Uterus (tissue), 3 donors: ENCODE measurements at regions not wholly inside any gene's neighbourhood (a gene's known extent, or its start where the extent isn't known, plus 50 kb on each side); places are given as distances from the start of the nearest gene placed in this dataset.

ENCODE experiments used
- DNase-seq, 2 donors: peaks; one replicate each; pipeline ENCODE4 v3.0.0-alpha.2; 2019 to 2020
- H3K27ac ChIP-seq, 2 donors: fragments of 200-600 bp; sonication (generic); 1 replicate in 1 of 2; 2 replicates in 1 of 2; pipeline ENCODE4 v1.5.1; 2016 to 2018
- H3K27me3 ChIP-seq, 2 donors: fragments of 200-600 bp; sonication (generic); one replicate each; pipeline ENCODE4 v1.5.1; 2018 to 2019; ENCODE audit warnings: control low read depth in 1 of 2
- H3K36me3 ChIP-seq, 2 donors: fragments of 200-600 bp; sonication (generic); one replicate each; pipeline ENCODE4 v1.5.1; 2019; ENCODE audit warnings: control low read depth in 1 of 2
- H3K4me1 ChIP-seq, 2 donors: fragments of 200-600 bp; sonication (generic); one replicate each; pipeline ENCODE4 v1.5.1; 2018 to 2019; ENCODE audit warnings: control low read depth in 1 of 2
- H3K4me3 ChIP-seq, 2 donors: fragments of 200-600 bp; sonication (generic); 1 replicate in 1 of 2; 2 replicates in 1 of 2; pipeline ENCODE4 v1.5.1; 2018 to 2019; ENCODE audit warnings: mild to moderate bottlenecking in 1 of 2
- H3K9me3 ChIP-seq, 2 donors: fragments of 200-600 bp; sonication (generic); one replicate each; pipeline ENCODE4 v1.5.1; 2019; ENCODE audit warnings: control low read depth in 1 of 2
- POLR2A ChIP-seq, 2 donors: fragments of 450-650 bp; IDR thresholded peaks; one replicate each; pipeline ENCODE4 v1.6.1; 2016; ENCODE audit warnings: antibody characterized with exemption in 2 of 2, mild to moderate bottlenecking in 1 of 2, moderate library complexity in 1 of 2
- intact Hi-C: fragments of 100-400 bp; cut with DNase I; formaldehyde crosslinking; loops from one replicate; pipeline ENCODE4 v1.15.1; 2023; ENCODE audit warnings: low total_unique reads
- TF ChIP-seq, protein P1 (sequence below), 4 experiments: fragments of 200-600 bp in 2 of 4; fragments of 450-650 bp in 2 of 4; sonication (generic) in 2 of 4; IDR thresholded peaks; one replicate each; pipeline ENCODE4 v1.5.1; 2016 to 2019; ENCODE audit warnings: antibody characterized with exemption in 4 of 4, mild to moderate bottlenecking in 2 of 4, moderate library complexity in 1 of 4
- donor health status: DM: yes; HTN: yes; CAD: no.

DNA sequence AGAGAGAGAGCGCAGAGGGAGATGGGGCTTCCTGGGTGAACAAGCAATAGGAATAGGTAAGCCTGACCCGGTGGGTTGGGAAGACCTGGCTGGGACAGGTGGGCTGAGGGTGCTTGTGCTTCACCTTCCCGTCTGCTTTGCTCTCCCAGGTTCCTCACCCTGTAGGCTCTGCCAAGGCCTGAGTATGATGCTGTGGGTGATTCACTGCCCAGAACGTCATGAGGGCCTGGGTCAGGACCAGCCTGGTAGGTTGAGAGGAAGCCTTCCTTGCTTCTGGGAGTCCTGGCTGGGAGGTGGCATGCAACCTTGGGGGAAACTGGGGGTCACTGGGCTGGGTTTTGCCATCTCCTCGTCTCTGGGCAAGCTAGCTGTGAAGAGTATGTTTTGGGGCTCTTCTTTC, 220.2 kb upstream of the APCDD1 start:
- no peaks in the 10 kb centered on the region for H3K9me3 ChIP-seq
- peak in 1 of 2 donors; percentile 39 for DNase-seq
- H3K4me1 ChIP-seq: peaks cover 0 to 2% of the 10 kb centered on the region in 2 donors
- intact Hi-C loops: no loop called here
- H3K36me3 ChIP-seq: no peaks in the 10 kb centered on the region
- no peak overlapping the region for H3K4me3 ChIP-seq
- H3K27me3 ChIP-seq: no peaks in the 10 kb centered on the region
- TF ChIP-seq POLR2A (IDR thresholded peaks at IDR 0.05): no peak
- TF ChIP-seq, protein P1, sequence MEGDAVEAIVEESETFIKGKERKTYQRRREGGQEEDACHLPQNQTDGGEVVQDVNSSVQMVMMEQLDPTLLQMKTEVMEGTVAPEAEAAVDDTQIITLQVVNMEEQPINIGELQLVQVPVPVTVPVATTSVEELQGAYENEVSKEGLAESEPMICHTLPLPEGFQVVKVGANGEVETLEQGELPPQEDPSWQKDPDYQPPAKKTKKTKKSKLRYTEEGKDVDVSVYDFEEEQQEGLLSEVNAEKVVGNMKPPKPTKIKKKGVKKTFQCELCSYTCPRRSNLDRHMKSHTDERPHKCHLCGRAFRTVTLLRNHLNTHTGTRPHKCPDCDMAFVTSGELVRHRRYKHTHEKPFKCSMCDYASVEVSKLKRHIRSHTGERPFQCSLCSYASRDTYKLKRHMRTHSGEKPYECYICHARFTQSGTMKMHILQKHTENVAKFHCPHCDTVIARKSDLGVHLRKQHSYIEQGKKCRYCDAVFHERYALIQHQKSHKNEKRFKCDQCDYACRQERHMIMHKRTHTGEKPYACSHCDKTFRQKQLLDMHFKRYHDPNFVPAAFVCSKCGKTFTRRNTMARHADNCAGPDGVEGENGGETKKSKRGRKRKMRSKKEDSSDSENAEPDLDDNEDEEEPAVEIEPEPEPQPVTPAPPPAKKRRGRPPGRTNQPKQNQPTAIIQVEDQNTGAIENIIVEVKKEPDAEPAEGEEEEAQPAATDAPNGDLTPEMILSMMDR (IDR thresholded peaks at IDR 0.05): no peak
- peak overlapping the region; percentile 68 to 69 for H3K27ac ChIP-seq

DNA sequence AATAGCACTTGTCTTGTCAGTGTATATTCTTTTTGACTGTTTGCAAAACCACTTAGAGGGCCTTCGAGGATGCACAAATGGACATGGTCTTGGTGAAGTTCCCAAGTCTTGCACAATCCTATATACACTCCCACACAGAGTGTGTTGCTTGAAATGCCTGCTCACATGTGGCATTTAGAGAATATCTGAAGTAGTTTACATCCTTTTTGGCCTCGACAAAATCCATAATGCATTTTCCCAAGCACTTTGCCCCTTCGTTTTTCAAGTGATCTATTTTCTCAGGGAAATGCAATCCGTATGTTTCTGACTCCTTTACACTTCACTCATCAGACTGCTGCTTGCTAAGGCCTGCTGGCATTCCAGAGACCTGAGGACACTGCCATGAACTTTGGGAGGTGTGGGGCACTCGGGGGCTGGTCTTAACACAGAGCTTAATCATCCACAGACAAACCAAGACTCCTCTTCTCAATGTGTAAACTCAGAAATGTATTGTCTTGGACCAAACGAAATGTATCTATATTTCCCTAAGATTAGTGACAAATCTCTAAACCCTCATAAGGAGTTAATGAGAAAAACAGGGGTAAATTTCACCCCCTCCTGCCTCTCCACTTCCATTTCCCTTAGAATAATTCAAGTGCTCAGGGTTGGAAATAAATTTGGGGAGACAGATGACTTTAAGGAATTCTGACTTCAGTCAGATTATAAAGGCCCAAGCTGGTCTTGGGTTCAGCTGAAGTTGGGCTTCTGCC, 219.3 kb upstream of the APCDD1 start:
- H3K9me3 ChIP-seq: no peaks in the 10 kb centered on the region
- peak overlapping the region; percentile 68 to 69 for H3K27ac ChIP-seq
- no peaks in the 10 kb centered on the region for H3K27me3 ChIP-seq
- TF ChIP-seq POLR2A (IDR thresholded peaks at IDR 0.05): no peak
- TF ChIP-seq, protein P1 (IDR thresholded peaks at IDR 0.05): no peak
- H3K4me1 ChIP-seq: peaks cover 0 to 9% of the 10 kb centered on the region in 2 donors
- H3K4me3 ChIP-seq: no peak overlapping the region
- intact Hi-C loops: no loop called here
- DNase-seq: peak; percentile 50 to 69
- no peaks in the 10 kb centered on the region for H3K36me3 ChIP-seq

DNA sequence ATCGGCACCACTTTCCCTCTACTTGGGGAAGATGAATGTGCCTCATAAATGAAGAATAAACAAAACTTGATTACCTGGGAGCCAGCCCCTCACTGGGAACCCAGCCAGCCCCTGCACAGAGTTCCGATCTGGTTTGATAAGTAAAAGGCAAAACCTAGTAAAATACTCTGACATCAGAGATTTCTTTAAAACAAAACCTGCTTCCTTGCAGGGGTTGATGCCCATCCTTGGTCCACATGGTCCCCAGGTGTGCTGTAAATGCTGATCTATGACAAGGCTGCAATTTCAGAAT, 218.8 kb upstream of the APCDD1 start:
- Histone ChIP-seq H3K36me3 (no peaks in the 10 kb centered on the region), H3K4me1 (peaks cover 0 to 9% of the 10 kb centered on the region in 2 donors), H3K27me3 (no peaks in the 10 kb centered on the region), H3K9me3 (no peaks in the 10 kb centered on the region), H3K27ac (peak overlapping the region; percentile 68 to 69), H3K4me3 (no peak overlapping the region)
- intact Hi-C loops: no loop called here
- DNase-seq: peak in 1 of 2 donors; percentile 41
- TF ChIP-seq, protein P1 (IDR thresholded peaks at IDR 0.05): no peak
- no peak for TF ChIP-seq POLR2A (IDR thresholded peaks at IDR 0.05)

DNA sequence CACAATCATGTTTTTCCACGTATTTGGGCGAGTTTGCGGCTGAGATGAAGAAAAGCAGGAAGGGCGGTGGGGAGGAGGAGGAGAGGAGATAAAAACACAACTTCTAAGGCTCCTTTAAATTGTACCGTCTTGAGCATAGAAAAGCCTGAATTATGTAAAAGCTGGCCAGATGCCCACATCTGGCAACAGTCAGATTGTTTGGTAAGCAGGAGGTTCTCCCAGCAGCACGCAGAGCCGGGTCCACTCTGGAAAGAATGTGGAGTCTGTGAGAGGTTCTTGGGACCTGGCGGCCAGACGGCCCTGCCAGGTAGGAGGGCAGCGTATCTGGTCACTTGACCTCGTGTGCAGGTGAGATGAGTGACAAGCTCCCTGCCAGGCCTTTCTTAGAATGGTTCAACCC, 215.3 kb upstream of the APCDD1 start:
- H3K27me3 ChIP-seq: no peaks in the 10 kb centered on the region
- intact Hi-C loops: no loop called here
- H3K4me3 ChIP-seq: no peak overlapping the region
- H3K27ac ChIP-seq: no peak overlapping the region
- no peaks in the 10 kb centered on the region for H3K36me3 ChIP-seq
- no peak for TF ChIP-seq POLR2A (IDR thresholded peaks at IDR 0.05)
- TF ChIP-seq, protein P1 (IDR thresholded peaks at IDR 0.05): no peak
- DNase-seq: peak; percentile 65 to 72
- no peaks in the 10 kb centered on the region for H3K9me3 ChIP-seq
- peaks cover 0 to 9% of the 10 kb centered on the region in 2 donors for H3K4me1 ChIP-seq

DNA sequence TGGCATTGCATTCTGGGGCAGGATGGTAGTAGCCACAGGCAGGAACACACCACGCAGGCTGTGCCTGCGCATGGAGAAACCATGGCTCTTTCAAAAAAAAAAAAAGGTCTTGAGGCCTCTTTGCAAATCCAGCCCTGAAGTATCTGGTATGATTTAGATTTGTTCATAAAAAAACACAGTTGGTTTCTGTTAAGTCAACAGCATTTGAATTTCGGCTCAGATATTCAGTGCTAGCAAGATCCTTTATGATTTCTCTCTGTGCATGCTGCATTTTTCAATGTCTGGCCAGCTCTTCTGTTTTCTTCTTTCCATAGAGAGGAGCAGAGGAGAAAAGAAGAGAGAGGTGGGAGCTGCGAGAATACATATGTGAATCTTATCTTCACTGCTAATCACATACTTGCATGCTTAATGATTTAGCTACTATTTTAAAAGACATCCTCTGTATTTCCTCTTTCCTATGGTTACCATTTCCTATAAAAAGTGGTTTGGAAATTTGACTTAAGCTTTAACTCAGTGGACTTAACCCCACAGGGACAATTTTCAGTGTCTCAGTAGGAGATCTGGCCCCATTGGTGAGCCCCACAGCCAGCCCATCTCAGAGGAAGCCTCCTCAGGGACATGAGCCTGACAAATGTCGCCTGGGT, 214.3 kb upstream of the APCDD1 start:
- TF ChIP-seq, protein P1 (IDR thresholded peaks at IDR 0.05): no peak
- TF ChIP-seq POLR2A (IDR thresholded peaks at IDR 0.05): no peak
- Histone ChIP-seq H3K36me3 (no peaks in the 10 kb centered on the region), H3K4me1 (peaks cover 3 to 9% of the 10 kb centered on the region in 2 donors), H3K4me3 (no peak overlapping the region), H3K9me3 (no peaks in the 10 kb centered on the region), H3K27me3 (no peaks in the 10 kb centered on the region), H3K27ac (no peak overlapping the region)
- intact Hi-C loops: no loop called here
- DNase-seq: no peak
